ENCODE measurements at regions not wholly inside any gene's neighbourhood (a gene's known extent, or its start where the extent isn't known, plus 50 kb on each side); places are given as distances from the start of the nearest gene placed in this dataset.
"Not testable (repeated sequence)": the region's sequence is repeated elsewhere in the genome, so short reads cannot be mapped to it uniquely, and the experiment has no call there.

DNA sequence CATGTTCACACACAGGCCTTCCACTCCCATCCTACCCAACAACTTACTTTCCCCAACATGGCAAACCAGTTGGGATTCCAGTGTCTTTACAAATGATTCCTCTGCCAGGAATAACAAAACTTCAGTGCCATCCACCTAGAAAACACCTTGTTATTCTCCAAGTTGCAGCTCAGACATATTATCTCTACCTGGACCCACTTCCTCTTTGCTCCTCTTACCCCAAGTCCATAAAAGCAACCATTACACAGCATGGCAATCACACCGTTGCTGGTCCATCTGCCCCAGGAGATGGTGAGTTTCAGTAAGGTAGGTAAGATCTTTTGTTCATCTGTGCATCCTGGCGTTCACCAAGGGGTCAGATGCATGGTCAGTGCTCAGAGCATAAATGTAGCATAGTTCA is 66.0 kb upstream of the CSF1 start:
- no peak overlapping the region for H3K27ac ChIP-seq (ENCODE audit: low read depth, low read length)
- H3K9ac ChIP-seq (ENCODE audit: extremely low read depth, low read length, poor library complexity, severe bottlenecking): no peak overlapping the region
- no peaks in the 10 kb centered on the region for H3K36me3 ChIP-seq (ENCODE audit: control insufficient read depth, insufficient read depth, low read length)
- H3K4me3 ChIP-seq (ENCODE audit: low read length): no peak overlapping the region
- Mint-ChIP-seq H3K27ac (no peak overlapping the region), H3K4me3 (no peak overlapping the region), H3K36me3 (ENCODE audit: low read depth) (no peaks in the 10 kb centered on the region), H3K9me3 (peaks cover 17% of the 10 kb centered on the region), H3K4me1 (peaks cover 7% of the 10 kb centered on the region), H3K27me3 (ENCODE audit: insufficient read depth) (no peaks in the 10 kb centered on the region)
- TF ChIP-seq, protein P1, sequence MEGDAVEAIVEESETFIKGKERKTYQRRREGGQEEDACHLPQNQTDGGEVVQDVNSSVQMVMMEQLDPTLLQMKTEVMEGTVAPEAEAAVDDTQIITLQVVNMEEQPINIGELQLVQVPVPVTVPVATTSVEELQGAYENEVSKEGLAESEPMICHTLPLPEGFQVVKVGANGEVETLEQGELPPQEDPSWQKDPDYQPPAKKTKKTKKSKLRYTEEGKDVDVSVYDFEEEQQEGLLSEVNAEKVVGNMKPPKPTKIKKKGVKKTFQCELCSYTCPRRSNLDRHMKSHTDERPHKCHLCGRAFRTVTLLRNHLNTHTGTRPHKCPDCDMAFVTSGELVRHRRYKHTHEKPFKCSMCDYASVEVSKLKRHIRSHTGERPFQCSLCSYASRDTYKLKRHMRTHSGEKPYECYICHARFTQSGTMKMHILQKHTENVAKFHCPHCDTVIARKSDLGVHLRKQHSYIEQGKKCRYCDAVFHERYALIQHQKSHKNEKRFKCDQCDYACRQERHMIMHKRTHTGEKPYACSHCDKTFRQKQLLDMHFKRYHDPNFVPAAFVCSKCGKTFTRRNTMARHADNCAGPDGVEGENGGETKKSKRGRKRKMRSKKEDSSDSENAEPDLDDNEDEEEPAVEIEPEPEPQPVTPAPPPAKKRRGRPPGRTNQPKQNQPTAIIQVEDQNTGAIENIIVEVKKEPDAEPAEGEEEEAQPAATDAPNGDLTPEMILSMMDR (conservative IDR thresholded peaks at IDR 0.05): no peak
- no peaks in the 10 kb centered on the region for H3K4me1 ChIP-seq (ENCODE audit: control insufficient read depth, insufficient read depth, low read length)
- H3K9me3 ChIP-seq (ENCODE audit: control insufficient read depth, low read length): peaks cover 10% of the 10 kb centered on the region
- no peaks in the 10 kb centered on the region for H3K27me3 ChIP-seq (ENCODE audit: control insufficient read depth, insufficient read depth, low read length, poor library complexity, severe bottlenecking)
- no peak for DNase-seq
- WGBS, 2 experiments (ENCODE audit: insufficient coverage in 1 of 2, insufficient read length in 1 of 2): 97 to 100% methylated on average over 1 to 2 of the region's 2 CpGs

DNA sequence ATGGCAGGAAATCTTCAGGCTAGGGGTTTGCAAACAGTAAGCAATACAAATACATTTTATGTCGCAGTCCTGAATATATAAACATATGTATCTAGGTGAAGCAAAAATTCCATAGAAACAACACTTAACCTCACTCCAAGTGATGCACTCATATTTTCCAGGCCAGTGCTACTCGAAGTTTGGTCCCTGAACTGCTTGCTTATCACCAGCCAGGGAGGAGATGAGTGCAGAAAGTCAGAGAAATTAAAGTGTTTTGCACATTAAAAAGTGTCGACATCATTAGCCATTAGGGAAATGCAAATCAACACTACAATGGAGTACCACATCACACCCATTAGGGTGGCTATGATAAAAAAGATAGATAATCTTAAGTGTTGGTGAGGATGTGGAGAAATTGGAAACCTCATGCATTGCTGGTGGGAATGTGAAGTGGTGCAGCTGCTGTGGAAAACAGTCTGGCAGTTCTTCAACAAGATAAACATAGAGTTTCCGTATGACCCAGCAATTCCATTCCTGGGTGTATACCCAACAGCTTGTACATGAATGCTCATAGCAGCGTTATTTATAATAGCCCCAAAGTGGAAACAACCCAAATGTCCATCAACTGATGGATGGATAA is 70.5 kb upstream of the CSF1 start:
- peaks cover 37% of the 10 kb centered on the region for H3K9me3 ChIP-seq (ENCODE audit: control insufficient read depth, low read length)
- H3K27ac Mint-ChIP-seq: no peak overlapping the region
- H3K4me3 Mint-ChIP-seq: no peak overlapping the region
- H3K27me3 Mint-ChIP-seq (ENCODE audit: insufficient read depth): no peaks in the 10 kb centered on the region
- H3K9me3 Mint-ChIP-seq: peaks cover 52% of the 10 kb centered on the region
- peaks cover 2% of the 10 kb centered on the region for H3K4me1 Mint-ChIP-seq
- H3K4me1 ChIP-seq (ENCODE audit: control insufficient read depth, insufficient read depth, low read length): no peaks in the 10 kb centered on the region
- 93 to 94% methylated on average over 3 of the region's 5 CpGs for WGBS, 2 experiments (ENCODE audit: insufficient coverage in 1 of 2, insufficient read length in 1 of 2)
- no peaks in the 10 kb centered on the region for H3K36me3 ChIP-seq (ENCODE audit: control insufficient read depth, insufficient read depth, low read length)
- TF ChIP-seq, protein P1 (conservative IDR thresholded peaks at IDR 0.05): no peak
- H3K4me3 ChIP-seq (ENCODE audit: low read length): no peak overlapping the region
- peaks cover 3% of the 10 kb centered on the region for H3K36me3 Mint-ChIP-seq (ENCODE audit: low read depth)
- no peak overlapping the region for H3K9ac ChIP-seq (ENCODE audit: extremely low read depth, low read length, poor library complexity, severe bottlenecking)
- no peaks in the 10 kb centered on the region for H3K27me3 ChIP-seq (ENCODE audit: control insufficient read depth, insufficient read depth, low read length, poor library complexity, severe bottlenecking)
- DNase-seq: no peak
- H3K27ac ChIP-seq (ENCODE audit: low read depth, low read length): no peak overlapping the region

DNA sequence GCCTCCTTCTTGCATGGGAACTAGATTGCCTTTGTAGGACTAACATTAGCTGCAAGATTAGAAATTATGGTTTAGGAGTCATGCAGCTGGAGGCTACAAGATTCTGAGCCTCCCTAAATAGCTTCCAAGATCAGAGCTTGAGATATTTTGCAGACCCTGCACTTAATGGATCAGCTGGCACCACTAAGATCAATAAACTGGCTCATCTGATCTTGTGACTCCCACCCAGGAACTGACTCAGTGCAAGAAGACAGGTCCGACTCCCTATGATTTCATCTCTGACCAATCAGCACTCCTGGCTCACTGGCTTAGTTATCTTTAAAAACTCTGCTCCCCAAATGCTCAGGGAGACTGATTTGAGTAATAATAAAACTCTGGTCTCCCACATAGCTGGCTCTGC is 71.4 kb upstream of the CSF1 start:
- H3K4me1 Mint-ChIP-seq; H3K4me3 Mint-ChIP-seq; H3K27ac ChIP-seq (ENCODE audit: low read depth, low read length); H3K27me3 ChIP-seq (ENCODE audit: control insufficient read depth, insufficient read depth, low read length, poor library complexity, severe bottlenecking); H3K9ac ChIP-seq (ENCODE audit: extremely low read depth, low read length, poor library complexity, severe bottlenecking); H3K27ac Mint-ChIP-seq; H3K4me1 ChIP-seq (ENCODE audit: control insufficient read depth, insufficient read depth, low read length); H3K36me3 ChIP-seq (ENCODE audit: control insufficient read depth, insufficient read depth, low read length); DNase-seq; H3K27me3 Mint-ChIP-seq (ENCODE audit: insufficient read depth); H3K36me3 Mint-ChIP-seq (ENCODE audit: low read depth); H3K4me3 ChIP-seq (ENCODE audit: low read length): not testable (repeated sequence)
- H3K9me3 ChIP-seq (ENCODE audit: control insufficient read depth, low read length): peaks cover 37% of the 10 kb centered on the region
- WGBS, 2 experiments (ENCODE audit: insufficient coverage in 1 of 2, insufficient read length in 1 of 2): 83 to 100% methylated on average over 1 of the region's 1 CpG
- peaks cover 55% of the 10 kb centered on the region for H3K9me3 Mint-ChIP-seq

DNA sequence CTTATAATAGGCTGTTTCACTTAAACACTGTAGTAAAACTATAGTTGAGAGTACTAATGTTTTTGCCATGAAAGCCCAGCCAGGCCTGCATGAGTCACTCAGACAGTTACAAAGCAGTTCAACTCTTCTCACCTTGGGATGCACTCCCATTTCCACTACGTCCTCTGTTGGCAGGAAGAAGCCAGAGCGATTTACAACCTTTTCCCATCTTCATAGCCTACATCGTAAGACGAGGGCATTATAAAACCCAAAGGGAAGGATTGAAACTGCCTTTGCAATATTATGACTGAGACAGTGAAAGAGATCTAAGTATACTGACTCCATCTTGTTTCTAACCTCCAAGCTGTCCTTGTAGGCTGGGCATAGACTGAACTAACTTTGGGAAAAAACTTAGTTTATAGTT is 71.8 kb upstream of the CSF1 start:
- H3K4me3 ChIP-seq (ENCODE audit: low read length): no peak overlapping the region
- peaks cover 11% of the 10 kb centered on the region for H3K4me1 Mint-ChIP-seq
- peaks cover 3% of the 10 kb centered on the region for H3K36me3 Mint-ChIP-seq (ENCODE audit: low read depth)
- no peak overlapping the region for H3K9ac ChIP-seq (ENCODE audit: extremely low read depth, low read length, poor library complexity, severe bottlenecking)
- H3K27ac Mint-ChIP-seq: no peak overlapping the region
- no peaks in the 10 kb centered on the region for H3K27me3 ChIP-seq (ENCODE audit: control insufficient read depth, insufficient read depth, low read length, poor library complexity, severe bottlenecking)
- WGBS, 2 experiments (ENCODE audit: insufficient coverage in 1 of 2, insufficient read length in 1 of 2): 91% methylated on average over 4 of the region's 4 CpGs; no CpG with 5 or more reads in 1 of the 2 experiments
- peaks cover 37% of the 10 kb centered on the region for H3K9me3 ChIP-seq (ENCODE audit: control insufficient read depth, low read length)
- H3K27ac ChIP-seq (ENCODE audit: low read depth, low read length): no peak overlapping the region
- H3K9me3 Mint-ChIP-seq: peaks cover 55% of the 10 kb centered on the region
- no peaks in the 10 kb centered on the region for H3K4me1 ChIP-seq (ENCODE audit: control insufficient read depth, insufficient read depth, low read length)
- H3K36me3 ChIP-seq (ENCODE audit: control insufficient read depth, insufficient read depth, low read length): no peaks in the 10 kb centered on the region
- no peaks in the 10 kb centered on the region for H3K27me3 Mint-ChIP-seq (ENCODE audit: insufficient read depth)
- TF ChIP-seq, protein P1 (conservative IDR thresholded peaks at IDR 0.05): no peak
- DNase-seq: peak; percentile 24
- H3K4me3 Mint-ChIP-seq: no peak overlapping the region
